ENCODE measurements at regions not wholly inside any gene's neighbourhood (a gene's known extent, or its start where the extent isn't known, plus 50 kb on each side); places are given as distances from the start of the nearest gene placed in this dataset.

GRCh38 chr16:16867973-16868372, 489.0 kb downstream of the NPIPA7 start:
- TF ChIP-seq CTCF (conservative IDR thresholded peaks at IDR 0.05) (no peak), ZFX (IDR thresholded peaks at IDR 0.05) (no peak)

All from C4-2B (cell line).